ENCODE measurements at regions not wholly inside any gene's neighbourhood (a gene's known extent, or its start where the extent isn't known, plus 50 kb on each side); places are given as distances from the start of the nearest gene placed in this dataset.

GRCh38 chr20:61162451-61162850, 89.6 kb upstream of the CDH4 start:
- Histone ChIP-seq H3K36me3 (no peaks in the 10 kb centered on the region), H3K4me1 (no peaks in the 10 kb centered on the region), H3K27me3 (no peaks in the 10 kb centered on the region), H3K4me3 (no peak overlapping the region), H3K9me3 (no peaks in the 10 kb centered on the region), H3K27ac (no peak overlapping the region)
- intact Hi-C loops (cut with DNase I; ENCODE audit: low total_unique reads) = no loop called here
- DNase-seq = no peak
- TF ChIP-seq POLR2A (IDR thresholded peaks at IDR 0.05) = no peak
- TF ChIP-seq, protein P1, sequence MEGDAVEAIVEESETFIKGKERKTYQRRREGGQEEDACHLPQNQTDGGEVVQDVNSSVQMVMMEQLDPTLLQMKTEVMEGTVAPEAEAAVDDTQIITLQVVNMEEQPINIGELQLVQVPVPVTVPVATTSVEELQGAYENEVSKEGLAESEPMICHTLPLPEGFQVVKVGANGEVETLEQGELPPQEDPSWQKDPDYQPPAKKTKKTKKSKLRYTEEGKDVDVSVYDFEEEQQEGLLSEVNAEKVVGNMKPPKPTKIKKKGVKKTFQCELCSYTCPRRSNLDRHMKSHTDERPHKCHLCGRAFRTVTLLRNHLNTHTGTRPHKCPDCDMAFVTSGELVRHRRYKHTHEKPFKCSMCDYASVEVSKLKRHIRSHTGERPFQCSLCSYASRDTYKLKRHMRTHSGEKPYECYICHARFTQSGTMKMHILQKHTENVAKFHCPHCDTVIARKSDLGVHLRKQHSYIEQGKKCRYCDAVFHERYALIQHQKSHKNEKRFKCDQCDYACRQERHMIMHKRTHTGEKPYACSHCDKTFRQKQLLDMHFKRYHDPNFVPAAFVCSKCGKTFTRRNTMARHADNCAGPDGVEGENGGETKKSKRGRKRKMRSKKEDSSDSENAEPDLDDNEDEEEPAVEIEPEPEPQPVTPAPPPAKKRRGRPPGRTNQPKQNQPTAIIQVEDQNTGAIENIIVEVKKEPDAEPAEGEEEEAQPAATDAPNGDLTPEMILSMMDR (IDR thresholded peaks at IDR 0.05) = no peak

DNA sequence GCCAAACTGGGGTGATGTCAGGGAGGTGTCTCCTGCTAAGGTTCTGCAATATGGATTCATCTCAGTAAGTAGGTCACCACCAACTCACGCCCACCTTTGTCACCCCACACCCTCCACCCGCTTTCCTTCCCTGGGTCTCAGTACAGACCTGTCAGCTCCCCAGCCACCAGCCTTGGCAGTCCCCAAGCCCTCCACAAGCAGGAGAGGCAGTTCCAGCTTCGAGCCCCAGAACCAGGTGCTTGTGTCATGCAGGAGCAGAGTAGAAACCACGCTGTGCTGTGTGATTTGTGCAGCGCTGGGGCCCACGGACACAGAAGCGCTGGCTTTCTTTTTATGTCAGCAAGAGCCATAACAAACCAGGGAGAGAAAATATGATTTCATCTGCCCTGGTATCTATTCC, 89.0 kb upstream of the CDH4 start:
- Histone ChIP-seq H3K27me3 (no peaks in the 10 kb centered on the region), H3K27ac (no peak overlapping the region), H3K36me3 (no peaks in the 10 kb centered on the region), H3K4me1 (no peaks in the 10 kb centered on the region), H3K9me3 (no peaks in the 10 kb centered on the region), H3K4me3 (no peak overlapping the region)
- intact Hi-C loops (cut with DNase I; ENCODE audit: low total_unique reads) = no loop called here
- TF ChIP-seq POLR2A (IDR thresholded peaks at IDR 0.05) = no peak
- DNase-seq = no peak

GRCh38 chr20:61166324-61166723, 85.7 kb upstream of the CDH4 start:
- Histone ChIP-seq H3K4me1 (no peaks in the 10 kb centered on the region), H3K27me3 (no peaks in the 10 kb centered on the region), H3K27ac (no peak overlapping the region), H3K36me3 (no peaks in the 10 kb centered on the region), H3K9me3 (no peaks in the 10 kb centered on the region), H3K4me3 (no peak overlapping the region)
- intact Hi-C loops (cut with DNase I; ENCODE audit: low total_unique reads) = no loop called here
- TF ChIP-seq POLR2A (IDR thresholded peaks at IDR 0.05) = no peak
- TF ChIP-seq, protein P1 (IDR thresholded peaks at IDR 0.05) = no peak
- DNase-seq = no peak

DNA sequence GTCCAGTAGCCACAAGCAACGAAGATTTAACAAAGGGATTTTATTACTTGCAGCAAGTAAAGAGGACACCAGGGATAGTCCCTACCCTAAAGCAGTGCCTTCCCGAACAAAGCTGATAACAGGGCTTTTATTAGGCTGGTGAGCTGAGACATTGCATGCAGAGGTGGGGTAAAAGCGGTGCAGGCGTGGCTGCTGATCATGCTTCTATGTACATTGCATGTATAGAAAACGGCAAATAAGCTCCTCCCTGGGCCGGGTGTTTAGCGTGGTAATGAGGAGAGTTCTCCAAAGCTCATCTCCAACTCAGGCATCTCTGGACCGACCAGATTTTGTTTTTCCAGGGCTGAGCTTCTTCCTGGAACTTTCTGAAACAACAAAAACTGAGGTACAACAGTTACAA, 83.5 kb upstream of the CDH4 start:
- no peak for TF ChIP-seq POLR2A (IDR thresholded peaks at IDR 0.05)
- TF ChIP-seq, protein P1 (IDR thresholded peaks at IDR 0.05) = no peak
- H3K36me3 ChIP-seq = no peaks in the 10 kb centered on the region
- no peaks in the 10 kb centered on the region for H3K4me1 ChIP-seq
- H3K4me3 ChIP-seq = no peak overlapping the region
- H3K9me3 ChIP-seq = no peaks in the 10 kb centered on the region
- no peak for DNase-seq
- no peaks in the 10 kb centered on the region for H3K27me3 ChIP-seq
- intact Hi-C loops (cut with DNase I; ENCODE audit: low total_unique reads) = no loop called here
- no peak overlapping the region for H3K27ac ChIP-seq

DNA sequence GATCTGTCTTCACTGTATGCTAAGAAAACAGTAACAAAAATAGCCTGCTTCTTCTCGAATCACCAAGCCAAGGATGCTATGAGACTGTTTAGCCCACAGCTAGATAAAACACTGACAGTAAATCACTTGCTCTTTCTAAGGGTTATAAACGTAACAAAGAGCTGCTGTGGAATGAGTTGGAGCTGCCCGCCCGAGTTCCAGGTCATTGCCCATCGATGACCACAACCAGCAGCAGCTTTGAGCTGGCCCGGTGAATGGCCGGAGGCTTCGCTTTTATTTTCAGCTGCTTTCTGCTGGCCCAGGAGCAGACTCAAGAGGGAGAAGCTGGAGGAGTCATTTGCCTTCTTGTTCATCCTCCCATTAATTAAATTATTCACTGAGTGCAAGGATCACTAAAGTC, 82.2 kb upstream of the CDH4 start:
- Histone ChIP-seq H3K4me3 (no peak overlapping the region), H3K4me1 (no peaks in the 10 kb centered on the region), H3K36me3 (no peaks in the 10 kb centered on the region), H3K27me3 (no peaks in the 10 kb centered on the region), H3K9me3 (no peaks in the 10 kb centered on the region), H3K27ac (no peak overlapping the region)
- intact Hi-C loops (cut with DNase I; ENCODE audit: low total_unique reads) = no loop called here
- DNase-seq = no peak
- TF ChIP-seq, protein P1 (IDR thresholded peaks at IDR 0.05) = no peak
- TF ChIP-seq POLR2A (IDR thresholded peaks at IDR 0.05) = no peak

All from uterus (tissue), 3 donors.